Liver (tissue), 3 donors: ENCODE measurements at regions not wholly inside any gene's neighbourhood (a gene's known extent, or its start where the extent isn't known, plus 50 kb on each side); places are given as distances from the start of the nearest gene placed in this dataset.

Source experiments
- CTCF ChIP-seq: fragments of 150-350 bp; IDR thresholded peaks from 2 replicates; pipeline ENCODE4 v1.5.1; 2017; ENCODE audit warnings: improper control_type of control experiment, low read depth, low read length; ENCODE audit not compliant: missing input control
- FOXA1 ChIP-seq: IDR thresholded peaks from 2 replicates; pipeline ENCODE4 v1.6.1; 2016; ENCODE audit warnings: antibody characterized with exemption
- GABPA ChIP-seq, 2 donors: IDR thresholded peaks in 1 of 2; conservative IDR thresholded peaks in 1 of 2; 2 replicates each; pipeline ENCODE4 v1.6.1; 2016; ENCODE audit warnings: antibody characterized with exemption in 2 of 2, mild to moderate bottlenecking in 1 of 2, moderate library complexity in 1 of 2
- JUND ChIP-seq, 2 donors: IDR thresholded peaks; 2 replicates each; pipeline ENCODE4 v1.6.1; 2016; ENCODE audit warnings: antibody characterized with exemption in 2 of 2
- MAX ChIP-seq: IDR thresholded peaks from 2 replicates; pipeline ENCODE4 v1.6.1; 2016; ENCODE audit warnings: antibody characterized with exemption
- REST ChIP-seq: IDR thresholded peaks from 2 replicates; pipeline ENCODE4 v1.6.1; 2016; ENCODE audit warnings: antibody characterized with exemption, mild to moderate bottlenecking
- ZBTB33 ChIP-seq: IDR thresholded peaks from 2 replicates; pipeline ENCODE4 v1.6.1; 2016; ENCODE audit warnings: antibody characterized with exemption
- donor health status: healthy.
- donor health status: healthy.

GRCh38 chr4:31768756-31769155 is 1048.6 kb downstream of the PCDH7 start:
- no peak for TF ChIP-seq CTCF
- no peak for TF ChIP-seq FOXA1
- TF ChIP-seq REST: no peak
- TF ChIP-seq JUND (IDR thresholded peaks at IDR 0.05): no peak
- no peak for TF ChIP-seq MAX
- no peak for TF ChIP-seq ZBTB33
- TF ChIP-seq GABPA (IDR thresholded peaks at IDR 0.05 in 1 of 2, conservative IDR thresholded peaks at IDR 0.05 in 1 of 2): no peak
